CD4-positive, CD25-positive, alpha-beta regulatory T cell (primary cell): ENCODE measurements at regions not wholly inside any gene's neighbourhood (a gene's known extent, or its start where the extent isn't known, plus 50 kb on each side); places are given as distances from the start of the nearest gene placed in this dataset.

Experiments used
- ATAC-seq, 2 donors: fragments of 150-1000 bp; cut with Tn5 transposase; one replicate each; pipeline ENCODE4 v1.10.0; 2021; ENCODE audit warnings: low read depth in 2 of 2, moderate number of reproducible peaks in 2 of 2, moderate library complexity in 1 of 2
- DNase-seq, 3 donors: peaks; one replicate each; pipeline versions ENCODE4 v3.0.0 to v3.0.0-alpha.2; 2012 to 2022; ENCODE audit warnings: mixed read lengths in 1 of 3
- H3K27ac ChIP-seq: one replicate; pipeline ENCODE4 v1.7.0; 2013; ENCODE audit warnings: mild to moderate bottlenecking, low read length; ENCODE audit not compliant: insufficient read depth, poor library complexity, severe bottlenecking
- H3K27me3 ChIP-seq: one replicate; pipeline ENCODE4 v1.7.0; 2013; ENCODE audit warnings: low read length; ENCODE audit not compliant: control insufficient read depth, insufficient read depth
- H3K36me3 ChIP-seq: one replicate; pipeline ENCODE4 v1.7.0; 2013; ENCODE audit warnings: mild to moderate bottlenecking, low read length, moderate library complexity; ENCODE audit not compliant: control insufficient read depth, insufficient read depth
- H3K4me1 ChIP-seq: 2 replicates; pipeline ENCODE4 v1.7.0; 2013; ENCODE audit warnings: mild to moderate bottlenecking, low read length; ENCODE audit not compliant: insufficient read depth, control insufficient read depth, poor library complexity, severe bottlenecking
- H3K4me3 ChIP-seq: one replicate; pipeline ENCODE4 v1.7.0; 2013; ENCODE audit warnings: low read depth, mild to moderate bottlenecking, low read length, moderate library complexity
- H3K9me3 ChIP-seq, 2 experiments: 1 replicate in 1 of 2; 2 replicates in 1 of 2; pipeline ENCODE4 v1.7.0; 2013; ENCODE audit warnings: low read length in 2 of 2, mild to moderate bottlenecking in 1 of 2, moderate library complexity in 1 of 2; ENCODE audit not compliant: control insufficient read depth in 2 of 2
- H3K27ac Mint-ChIP-seq, 3 donors: one replicate each; pipeline ENCODE4 v1.8.0; 2020 to 2022; ENCODE audit warnings: mild to moderate bottlenecking in 3 of 3, mixed read lengths in 3 of 3, moderate library complexity in 2 of 3
- H3K27me3 Mint-ChIP-seq: one replicate; pipeline ENCODE4 v1.8.0; 2022; ENCODE audit warnings: mild to moderate bottlenecking, mixed read lengths
- H3K36me3 Mint-ChIP-seq: one replicate; pipeline ENCODE4 v1.8.0; 2020; ENCODE audit warnings: mixed read lengths
- H3K4me1 Mint-ChIP-seq, 4 donors: one replicate each; pipeline ENCODE4 v1.8.0; 2020 to 2022; ENCODE audit warnings: mixed read lengths in 4 of 4, mild to moderate bottlenecking in 1 of 4
- H3K4me3 Mint-ChIP-seq, 4 donors: one replicate each; pipeline ENCODE4 v1.8.0; 2020 to 2022; ENCODE audit warnings: mild to moderate bottlenecking in 4 of 4, mixed read lengths in 4 of 4, moderate library complexity in 3 of 4
- H3K9me3 Mint-ChIP-seq, 7 donors: one replicate each; pipeline ENCODE4 v1.8.0; 2020 to 2022; ENCODE audit warnings: mixed read lengths in 7 of 7, mild to moderate bottlenecking in 3 of 7, moderate library complexity in 2 of 7

GRCh38 chr5:115459855-115460341 is 84.7 kb downstream of the FEM1C start:
- peaks cover 0 to 1% (median 0%) of the 10 kb centered on the region in 7 donors for H3K9me3 Mint-ChIP-seq
- ATAC-seq, result no peak
- no peaks in the 10 kb centered on the region for H3K9me3 ChIP-seq
- DNase-seq, result no peak
- no peak overlapping the region for H3K27ac Mint-ChIP-seq
- no peak overlapping the region for H3K4me3 Mint-ChIP-seq
- H3K36me3 Mint-ChIP-seq, result no peaks in the 10 kb centered on the region
- no peaks in the 10 kb centered on the region for H3K36me3 ChIP-seq
- H3K27me3 Mint-ChIP-seq, result peaks cover 13% of the 10 kb centered on the region
- H3K4me1 ChIP-seq, result no peaks in the 10 kb centered on the region
- peaks cover 21% of the 10 kb centered on the region for H3K27me3 ChIP-seq
- H3K4me3 ChIP-seq, result no peak overlapping the region
- no peak overlapping the region for H3K27ac ChIP-seq
- no peaks in the 10 kb centered on the region for H3K4me1 Mint-ChIP-seq

GRCh38 chr5:115458416-115458815 is 86.2 kb downstream of the FEM1C start:
- Mint-ChIP-seq H3K27me3 (peaks cover 15% of the 10 kb centered on the region), H3K9me3 (peaks cover 0 to 1% (median 0%) of the 10 kb centered on the region in 7 donors), H3K4me3 (no peak overlapping the region), H3K27ac (no peak overlapping the region), H3K4me1 (no peaks in the 10 kb centered on the region), H3K36me3 (no peaks in the 10 kb centered on the region)
- H3K4me1 ChIP-seq, result no peaks in the 10 kb centered on the region
- no peak for DNase-seq
- no peaks in the 10 kb centered on the region for H3K36me3 ChIP-seq
- no peak overlapping the region for H3K4me3 ChIP-seq
- ATAC-seq, result no peak
- no peaks in the 10 kb centered on the region for H3K9me3 ChIP-seq
- H3K27me3 ChIP-seq, result peaks cover 16% of the 10 kb centered on the region
- H3K27ac ChIP-seq, result no peak overlapping the region

GRCh38 chr5:115458003-115458409 is 86.6 kb downstream of the FEM1C start:
- Mint-ChIP-seq H3K36me3 (no peaks in the 10 kb centered on the region), H3K4me1 (no peaks in the 10 kb centered on the region), H3K9me3 (peaks cover 0 to 1% (median 0%) of the 10 kb centered on the region in 7 donors), H3K27ac (no peak overlapping the region), H3K27me3 (peaks cover 15% of the 10 kb centered on the region), H3K4me3 (no peak overlapping the region)
- no peak for ATAC-seq
- no peak for DNase-seq
- Histone ChIP-seq H3K9me3 (no peaks in the 10 kb centered on the region), H3K36me3 (no peaks in the 10 kb centered on the region), H3K27me3 (peaks cover 16% of the 10 kb centered on the region), H3K4me3 (no peak overlapping the region), H3K4me1 (no peaks in the 10 kb centered on the region), H3K27ac (no peak overlapping the region)

GRCh38 chr5:115457571-115457970 is 87.0 kb downstream of the FEM1C start:
- no peak overlapping the region for H3K27ac Mint-ChIP-seq
- no peak overlapping the region for H3K4me3 ChIP-seq
- no peaks in the 10 kb centered on the region for H3K36me3 Mint-ChIP-seq
- peaks cover 15% of the 10 kb centered on the region for H3K27me3 Mint-ChIP-seq
- H3K4me3 Mint-ChIP-seq, result no peak overlapping the region
- no peak overlapping the region for H3K27ac ChIP-seq
- no peaks in the 10 kb centered on the region for H3K9me3 ChIP-seq
- no peaks in the 10 kb centered on the region for H3K4me1 Mint-ChIP-seq
- no peaks in the 10 kb centered on the region for H3K4me1 ChIP-seq
- H3K9me3 Mint-ChIP-seq, result peaks cover 0 to 1% (median 0%) of the 10 kb centered on the region in 7 donors
- DNase-seq (no peak), ATAC-seq (no peak)
- no peaks in the 10 kb centered on the region for H3K36me3 ChIP-seq
- peaks cover 16% of the 10 kb centered on the region for H3K27me3 ChIP-seq

- H3K4me1 Mint-ChIP-seq, result no peaks in the 10 kb centered on the region
- no peak overlapping the region for H3K27ac Mint-ChIP-seq
- Histone ChIP-seq H3K9me3 (no peaks in the 10 kb centered on the region), H3K4me3 (no peak overlapping the region), H3K27ac (no peak overlapping the region), H3K36me3 (no peaks in the 10 kb centered on the region), H3K4me1 (no peaks in the 10 kb centered on the region), H3K27me3 (peaks cover 12% of the 10 kb centered on the region)
- H3K4me3 Mint-ChIP-seq, result no peak overlapping the region
- H3K27me3 Mint-ChIP-seq, result peaks cover 13% of the 10 kb centered on the region
- no peaks in the 10 kb centered on the region for H3K9me3 Mint-ChIP-seq
- no peak for ATAC-seq
- no peak for DNase-seq
- no peaks in the 10 kb centered on the region for H3K36me3 Mint-ChIP-seq
Measured at GRCh38 chr5:115456539-115457040, 88.0 kb downstream of the FEM1C start.

- no peak overlapping the region for H3K4me3 Mint-ChIP-seq
Measured at GRCh38 chr5:115456056-115456455, 88.5 kb downstream of the FEM1C start.

GRCh38 chr5:115455301-115455707 is 89.3 kb downstream of the FEM1C start:
- H3K4me3 Mint-ChIP-seq, result no peak overlapping the region
- no peaks in the 10 kb centered on the region for H3K36me3 Mint-ChIP-seq

More at GRCh38 chr5:115456056-115456455, 88.5 kb downstream of the FEM1C start:
- no peak overlapping the region for H3K27ac ChIP-seq
- no peaks in the 10 kb centered on the region for H3K36me3 ChIP-seq
- peaks cover 9% of the 10 kb centered on the region for H3K27me3 Mint-ChIP-seq
- H3K9me3 ChIP-seq, result no peaks in the 10 kb centered on the region
- ATAC-seq, result no peak
- peaks cover 8% of the 10 kb centered on the region for H3K27me3 ChIP-seq
- DNase-seq, result no peak
- no peaks in the 10 kb centered on the region for H3K9me3 Mint-ChIP-seq
- H3K36me3 Mint-ChIP-seq, result no peaks in the 10 kb centered on the region
- H3K4me3 ChIP-seq, result no peak overlapping the region
- no peak overlapping the region for H3K27ac Mint-ChIP-seq
- no peaks in the 10 kb centered on the region for H3K4me1 ChIP-seq
- H3K4me1 Mint-ChIP-seq, result no peaks in the 10 kb centered on the region

GRCh38 chr5:115453391-115454095 is 91.0 kb downstream of the FEM1C start:
- H3K27ac Mint-ChIP-seq, result no peak overlapping the region
- H3K27ac ChIP-seq, result no peak overlapping the region
- peaks cover 9% of the 10 kb centered on the region for H3K27me3 Mint-ChIP-seq

More at GRCh38 chr5:115455301-115455707, 89.3 kb downstream of the FEM1C start:
- DNase-seq (no peak), ATAC-seq (no peak)
- peaks cover 4% of the 10 kb centered on the region for H3K27me3 ChIP-seq
- Mint-ChIP-seq H3K27me3 (peaks cover 9% of the 10 kb centered on the region), H3K27ac (no peak overlapping the region), H3K4me1 (no peaks in the 10 kb centered on the region), H3K9me3 (peaks cover 0 to 2% (median 0%) of the 10 kb centered on the region in 7 donors)
- H3K27ac ChIP-seq, result no peak overlapping the region
- H3K36me3 ChIP-seq, result no peaks in the 10 kb centered on the region
- H3K4me1 ChIP-seq, result no peaks in the 10 kb centered on the region
- H3K4me3 ChIP-seq, result no peak overlapping the region
- H3K9me3 ChIP-seq, result no peaks in the 10 kb centered on the region

More at GRCh38 chr5:115453391-115454095, 91.0 kb downstream of the FEM1C start:
- no peaks in the 10 kb centered on the region for H3K4me1 ChIP-seq
- H3K4me3 ChIP-seq, result no peak overlapping the region
- ATAC-seq, result no peak
- H3K9me3 ChIP-seq, result no peaks in the 10 kb centered on the region
- Mint-ChIP-seq H3K36me3 (no peaks in the 10 kb centered on the region), H3K4me1 (no peaks in the 10 kb centered on the region), H3K9me3 (peaks cover 0 to 4% (median 0%) of the 10 kb centered on the region in 7 donors), H3K4me3 (no peak overlapping the region)
- H3K27me3 ChIP-seq, result peaks cover 2% of the 10 kb centered on the region
- H3K36me3 ChIP-seq, result no peaks in the 10 kb centered on the region
- no peak for DNase-seq
